Heart left ventricle (tissue), 16 donors: ENCODE measurements at regions not wholly inside any gene's neighbourhood (a gene's known extent, or its start where the extent isn't known, plus 50 kb on each side); places are given as distances from the start of the nearest gene placed in this dataset.

ENCODE experiments used
- ATAC-seq, 4 donors: fragments of 200-7000 bp; cut with Tn5 transposase; one replicate each; pipeline ENCODE4 v1.9.1; 2020 to 2022; ENCODE audit warnings: moderate library complexity in 4 of 4, mild to moderate bottlenecking in 3 of 4, moderate number of reproducible peaks in 1 of 4
- DNase-seq, 5 donors: peaks; one replicate each; pipeline ENCODE4 v3.0.0-alpha.2; 2020
- H3K27ac ChIP-seq, 12 donors: fragments of 200-600 bp; sonication (generic) in 4 of 12; one replicate each; pipeline versions ENCODE4 v1.5.0 to v1.8.0; 2016 to 2022; ENCODE audit warnings: mild to moderate bottlenecking in 2 of 12
- H3K27me3 ChIP-seq, 9 donors: fragments of 200-600 bp; sonication (generic) in 2 of 9; one replicate each; pipeline versions ENCODE4 v1.5.1 to v1.8.0; 2016 to 2022; ENCODE audit warnings: mild to moderate bottlenecking in 3 of 9
- H3K36me3 ChIP-seq, 9 donors: fragments of 200-600 bp; sonication (generic) in 2 of 9; one replicate each; pipeline versions ENCODE4 v1.5.0 to v1.8.0; 2018 to 2022; ENCODE audit warnings: mild to moderate bottlenecking in 2 of 9
- H3K4me1 ChIP-seq, 12 donors: fragments of 200-600 bp; sonication (generic) in 4 of 12; one replicate each; pipeline versions ENCODE4 v1.5.0 to v1.8.0; 2016 to 2022; ENCODE audit warnings: mild to moderate bottlenecking in 3 of 12
- H3K4me3 ChIP-seq, 12 donors: fragments of 200-600 bp; sonication (generic) in 4 of 12; one replicate each; pipeline versions ENCODE4 v1.5.0 to v1.8.0; 2017 to 2022; ENCODE audit warnings: mild to moderate bottlenecking in 9 of 12, moderate library complexity in 4 of 12
- H3K9me3 ChIP-seq, 12 donors: fragments of 200-600 bp; sonication (generic) in 4 of 12; one replicate each; pipeline versions ENCODE4 v1.5.0 to v1.8.0; 2016 to 2022; ENCODE audit warnings: mild to moderate bottlenecking in 1 of 12
- CTCF ChIP-seq, 12 donors: fragments of 200-600 bp; sonication (generic) in 4 of 12; IDR thresholded peaks; one replicate each; pipeline versions ENCODE4 v1.5.0 to v1.8.0; 2018 to 2022; ENCODE audit warnings: antibody characterized with exemption in 12 of 12, mild to moderate bottlenecking in 5 of 12
- POLR2A ChIP-seq, 2 donors: fragments of 450-650 bp; IDR thresholded peaks; one replicate each; pipeline ENCODE4 v1.6.1; 2017; ENCODE audit warnings: antibody characterized with exemption in 2 of 2, mild to moderate bottlenecking in 2 of 2, moderate library complexity in 2 of 2
- WGBS, 4 donors: extraction: QIAGEN DNeasy Blood & Tissue Kit in 2 of 4; methylation state at CpG; one replicate each; pipeline versions ENCODE4 v1.1.5 to v1.1.7; 2013 to 2018; 5-methylcytosine and 5-hydroxymethylcytosine counted together
- intact Hi-C, 10 donors: fragments of 100-400 bp; cut with DNase I; formaldehyde crosslinking; loops; one replicate each; pipeline versions ENCODE4 v1.11.1 to v1.14.2; 2022
- donor health status: ischemic (EF 13 %, LVEDD 7.1; RV severe dilation, severe dysfunction).
- donor health status: healthy with polysubstance abuse.
- donor health status: DM: no; HTN: yes; CAD: no.
- donor health status: DM: no; HTN: no; CAD: no.
- donor health status: ischemic (EF 25% LVEDD 6.9; RV normal size, moderate dysfunction).
- donor health status: ischemic (EF 25% LVEDD 5.7; RV mildly dilated, moderate dysfunction).
- donor health status: healthy.
- donor health status: DM: yes; HTN: yes; CAD: no.
- donor health status: ischemic (EF 35%, LVEDD 5.7; RV mildly dilated, moderate dysfunction).
- donor health status: nonischemic (EF 11% LVEDD 7.7; RV severe dilation, severe dysfunction).
- donor health status: DM: yes; HTN: yes; CAD: no.
- donor health status: PGD.
- donor health status: ischemic (EF 29% LVEDD 5.4; RV normal size, mild dysfunction).
- donor health status: nonischemic (EF 23%, LVEDD 6.1; RV moderate dilation, normal function).

DNA sequence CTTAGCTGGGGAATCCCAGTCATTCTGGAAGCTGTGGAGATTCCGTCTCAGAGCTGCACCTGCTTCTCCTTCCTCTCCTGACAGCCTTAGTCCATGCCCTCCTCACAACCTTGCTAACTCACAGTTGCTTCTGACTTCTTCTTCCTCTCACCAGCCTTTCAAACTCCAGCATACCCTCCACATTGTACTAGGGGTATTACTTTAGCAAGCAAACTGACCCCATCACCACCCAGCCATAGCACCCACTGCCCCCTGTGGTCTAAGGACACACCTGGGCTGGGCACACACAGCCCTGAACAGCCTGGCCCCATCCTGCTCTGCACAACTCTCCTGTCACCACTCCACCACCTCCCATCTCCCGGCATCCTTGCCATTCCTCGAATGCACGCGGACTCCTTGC is 208.2 kb downstream of the FBXO15 start:
- intact Hi-C loops = no loop called here
- no peak for ATAC-seq

GRCh38 chr18:73933685-73934084 is 213.9 kb downstream of the FBXO15 start:
- intact Hi-C loops = no loop called here
- Histone ChIP-seq H3K4me3 (no peak overlapping the region), H3K27me3 (peaks cover 0 to 5% (median 0%) of the 10 kb centered on the region in 9 donors), H3K4me1 (no peaks in the 10 kb centered on the region), H3K9me3 (no peaks in the 10 kb centered on the region), H3K36me3 (no peaks in the 10 kb centered on the region), H3K27ac (no peak overlapping the region)
- TF ChIP-seq CTCF (IDR thresholded peaks at IDR 0.05) (no peak), POLR2A (IDR thresholded peaks at IDR 0.05) (no peak)
- WGBS, 4 donors = 82 to 90% (median 86%) methylated on average over 3 of the region's 3 CpGs
- ATAC-seq = no peak
- no peak for DNase-seq

More for the DNA sequence above, 208.2 kb downstream of the FBXO15 start:
- Histone ChIP-seq H3K27me3 (no peaks in the 10 kb centered on the region), H3K4me3 (no peak overlapping the region), H3K9me3 (no peaks in the 10 kb centered on the region), H3K4me1 (no peaks in the 10 kb centered on the region), H3K27ac (no peak overlapping the region), H3K36me3 (no peaks in the 10 kb centered on the region)
- WGBS, 4 donors = 80 to 84% (median 82%) methylated on average over 5 of the region's 5 CpGs
- no peak for DNase-seq
- TF ChIP-seq POLR2A (IDR thresholded peaks at IDR 0.05) (no peak), CTCF (IDR thresholded peaks at IDR 0.05) (no peak)

DNA sequence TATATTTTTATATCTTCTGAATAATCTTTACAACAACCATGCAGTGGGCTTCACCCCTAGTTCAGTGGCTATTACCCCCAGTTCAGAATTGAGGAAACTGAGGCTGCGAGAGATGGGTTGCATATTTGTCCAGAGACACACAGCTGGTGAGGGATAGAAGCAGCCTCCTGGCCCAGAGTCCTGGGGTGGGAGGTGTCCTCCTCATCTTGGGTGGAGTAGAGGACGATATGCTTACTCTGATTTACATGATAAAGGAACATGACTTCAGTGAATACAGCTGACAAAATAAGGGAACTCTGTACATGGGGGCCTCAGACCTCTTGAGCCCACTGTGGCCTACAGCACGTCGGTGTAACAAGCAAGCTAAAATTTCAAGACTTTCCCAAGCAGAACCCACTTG is 214.7 kb downstream of the FBXO15 start:
- no peaks in the 10 kb centered on the region for H3K9me3 ChIP-seq
- TF ChIP-seq CTCF (IDR thresholded peaks at IDR 0.05) (no peak), POLR2A (IDR thresholded peaks at IDR 0.05) (no peak)
- H3K27ac ChIP-seq = no peak overlapping the region
- ATAC-seq = no peak
- H3K4me1 ChIP-seq = no peaks in the 10 kb centered on the region
- intact Hi-C loops = no loop called here
- WGBS, 4 donors = 78 to 84% (median 81%) methylated on average over 4 of the region's 4 CpGs
- no peak overlapping the region for H3K4me3 ChIP-seq
- H3K27me3 ChIP-seq = peaks cover 0 to 5% (median 0%) of the 10 kb centered on the region in 9 donors
- no peak for DNase-seq
- H3K36me3 ChIP-seq = no peaks in the 10 kb centered on the region

GRCh38 chr18:73927496-73927895 is 220.1 kb downstream of the FBXO15 start:
- DNase-seq (no peak), ATAC-seq (no peak)
- Histone ChIP-seq H3K27me3 (peaks cover 0 to 5% (median 0%) of the 10 kb centered on the region in 9 donors), H3K9me3 (no peaks in the 10 kb centered on the region), H3K27ac (no peak overlapping the region), H3K4me1 (peaks cover 0 to 4% (median 0%) of the 10 kb centered on the region in 12 donors), H3K4me3 (no peak overlapping the region), H3K36me3 (no peaks in the 10 kb centered on the region)
- WGBS, 4 donors = 83 to 89% (median 86%) methylated on average over 2 of the region's 2 CpGs
- TF ChIP-seq CTCF (IDR thresholded peaks at IDR 0.05) (no peak), POLR2A (IDR thresholded peaks at IDR 0.05) (no peak)
- intact Hi-C loops = no loop called here
